Left lung (tissue), 4 donors: ENCODE measurements at regions not wholly inside any gene's neighbourhood (a gene's known extent, or its start where the extent isn't known, plus 50 kb on each side); places are given as distances from the start of the nearest gene placed in this dataset.

Source experiments
- ATAC-seq: fragments of 200-7000 bp; cut with Tn5 transposase; one replicate; pipeline ENCODE4 v1.9.1; 2020; ENCODE audit warnings: moderate library complexity
- DNase-seq, 4 donors: peaks; one replicate each; pipeline ENCODE4 v3.0.0-alpha.2; 2013 to 2020
- H3K27ac ChIP-seq, 2 donors: fragments of 200-600 bp; sonication (generic) in 1 of 2; one replicate each; pipeline versions ENCODE4 v1.5.0 to v1.8.0; 2020 to 2021
- H3K27me3 ChIP-seq, 2 donors: fragments of 200-600 bp; sonication (generic) in 1 of 2; one replicate each; pipeline versions ENCODE4 v1.5.0 to v1.8.0; 2020 to 2021
- H3K36me3 ChIP-seq, 2 donors: fragments of 200-600 bp; sonication (generic) in 1 of 2; one replicate each; pipeline versions ENCODE4 v1.5.0 to v1.8.0; 2020 to 2021
- H3K4me1 ChIP-seq, 2 donors: fragments of 200-600 bp; one replicate each; pipeline ENCODE4 v1.8.0; 2021
- H3K4me3 ChIP-seq, 2 donors: fragments of 200-600 bp; sonication (generic) in 1 of 2; one replicate each; pipeline versions ENCODE4 v1.5.0 to v1.8.0; 2020 to 2021; ENCODE audit warnings: mild to moderate bottlenecking in 1 of 2
- H3K9me3 ChIP-seq, 2 donors: fragments of 200-600 bp; sonication (generic) in 1 of 2; one replicate each; pipeline versions ENCODE4 v1.5.0 to v1.8.0; 2020 to 2021
- intact Hi-C, 2 donors: fragments of 100-400 bp; cut with DNase I; formaldehyde crosslinking; loops; one replicate each; pipeline versions ENCODE4 v1.11.2 to v1.14.2; 2022
- TF ChIP-seq, protein P1 (sequence below), 2 donors: fragments of 200-600 bp; sonication (generic) in 1 of 2; IDR thresholded peaks; one replicate each; pipeline versions ENCODE4 v1.5.0 to v1.8.0; 2021; ENCODE audit warnings: antibody characterized with exemption in 2 of 2
- donor health status: DM: no; HTN: yes; CAD: no.
- donor health status: DM: no; HTN: no; CAD: no.

DNA sequence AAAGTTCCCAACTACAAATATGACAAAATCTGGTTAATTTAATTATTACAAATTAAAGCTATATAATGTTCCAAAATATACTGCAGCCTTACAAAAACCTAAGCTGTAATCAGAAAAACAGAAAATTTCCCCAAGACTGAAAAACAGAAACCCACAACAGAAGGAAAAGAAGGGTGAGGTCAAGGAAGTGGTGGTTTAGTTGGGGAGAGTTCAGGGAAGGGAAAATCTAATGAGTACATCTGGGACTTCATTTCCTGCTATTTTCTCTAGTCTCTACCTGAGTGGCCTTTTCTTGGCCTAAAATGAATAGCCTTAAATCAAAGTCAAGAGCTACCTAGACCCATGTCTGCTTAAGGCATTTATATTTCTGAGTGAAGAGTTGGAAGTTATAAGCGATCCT lies 66.2 kb upstream of the BEND6 start:
- TF ChIP-seq, protein P1, sequence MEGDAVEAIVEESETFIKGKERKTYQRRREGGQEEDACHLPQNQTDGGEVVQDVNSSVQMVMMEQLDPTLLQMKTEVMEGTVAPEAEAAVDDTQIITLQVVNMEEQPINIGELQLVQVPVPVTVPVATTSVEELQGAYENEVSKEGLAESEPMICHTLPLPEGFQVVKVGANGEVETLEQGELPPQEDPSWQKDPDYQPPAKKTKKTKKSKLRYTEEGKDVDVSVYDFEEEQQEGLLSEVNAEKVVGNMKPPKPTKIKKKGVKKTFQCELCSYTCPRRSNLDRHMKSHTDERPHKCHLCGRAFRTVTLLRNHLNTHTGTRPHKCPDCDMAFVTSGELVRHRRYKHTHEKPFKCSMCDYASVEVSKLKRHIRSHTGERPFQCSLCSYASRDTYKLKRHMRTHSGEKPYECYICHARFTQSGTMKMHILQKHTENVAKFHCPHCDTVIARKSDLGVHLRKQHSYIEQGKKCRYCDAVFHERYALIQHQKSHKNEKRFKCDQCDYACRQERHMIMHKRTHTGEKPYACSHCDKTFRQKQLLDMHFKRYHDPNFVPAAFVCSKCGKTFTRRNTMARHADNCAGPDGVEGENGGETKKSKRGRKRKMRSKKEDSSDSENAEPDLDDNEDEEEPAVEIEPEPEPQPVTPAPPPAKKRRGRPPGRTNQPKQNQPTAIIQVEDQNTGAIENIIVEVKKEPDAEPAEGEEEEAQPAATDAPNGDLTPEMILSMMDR (IDR thresholded peaks at IDR 0.05), result no peak
- intact Hi-C loops, result no loop called here
- DNase-seq (no peak), ATAC-seq (no peak)
- Histone ChIP-seq H3K9me3 (no peaks in the 10 kb centered on the region), H3K27ac (no peak overlapping the region), H3K4me1 (peaks cover 0 to 3% of the 10 kb centered on the region in 2 donors), H3K4me3 (no peak overlapping the region), H3K27me3 (no peaks in the 10 kb centered on the region), H3K36me3 (no peaks in the 10 kb centered on the region)

DNA sequence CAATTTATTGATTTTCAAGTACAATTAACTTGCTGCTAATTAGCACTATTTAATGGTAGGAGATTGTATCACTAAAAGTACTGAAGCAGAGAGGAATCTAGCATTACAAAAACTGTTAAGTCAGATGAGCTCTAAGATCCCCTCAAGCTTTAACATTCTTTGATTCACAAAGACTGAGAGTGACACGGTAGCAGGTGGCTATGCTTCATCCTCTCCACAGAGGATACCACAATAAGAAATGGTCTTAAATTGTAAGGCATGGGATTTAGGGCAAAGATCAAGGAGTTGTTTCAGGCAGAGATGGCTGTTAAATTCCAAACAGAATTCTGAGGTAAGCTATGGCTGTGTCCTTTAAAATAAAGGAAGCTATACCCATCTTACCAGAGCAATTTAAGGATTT lies 67.8 kb upstream of the BEND6 start:
- Histone ChIP-seq H3K27ac (no peak overlapping the region), H3K4me3 (no peak overlapping the region), H3K9me3 (no peaks in the 10 kb centered on the region), H3K4me1 (peaks cover 0 to 3% of the 10 kb centered on the region in 2 donors), H3K27me3 (no peaks in the 10 kb centered on the region), H3K36me3 (no peaks in the 10 kb centered on the region)
- TF ChIP-seq, protein P1 (IDR thresholded peaks at IDR 0.05), result no peak
- no peak for ATAC-seq
- no peak for DNase-seq
- intact Hi-C loops, result no loop called here

DNA sequence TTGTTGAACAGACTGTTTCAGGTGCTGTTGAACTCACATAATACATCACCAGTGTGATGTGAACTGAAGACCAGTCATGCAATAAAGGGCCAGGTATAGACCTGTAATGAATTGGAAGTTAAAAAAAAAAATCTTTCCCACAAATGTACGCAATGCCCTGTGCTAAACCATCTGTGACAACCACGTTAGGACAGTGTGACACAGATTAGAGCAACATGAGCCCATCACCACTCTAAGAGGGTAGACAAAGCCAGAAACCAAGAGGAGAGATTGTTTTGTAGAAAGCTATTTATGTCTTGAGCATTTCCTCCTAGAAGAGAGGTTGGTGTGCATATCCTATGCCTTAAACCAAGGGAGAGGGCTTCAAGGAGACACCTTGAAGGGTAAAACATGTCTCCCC lies 77.0 kb upstream of the BEND6 start:
- intact Hi-C loops, result no loop called here

GRCh38 chr6:56875961-56876360 lies 78.9 kb upstream of the BEND6 start:
- no peaks in the 10 kb centered on the region for H3K27me3 ChIP-seq
- ATAC-seq (no peak), DNase-seq (no peak)
- no peak overlapping the region for H3K4me3 ChIP-seq
- no peaks in the 10 kb centered on the region for H3K9me3 ChIP-seq
- TF ChIP-seq, protein P1 (IDR thresholded peaks at IDR 0.05), result no peak
- H3K27ac ChIP-seq, result no peak overlapping the region
- H3K4me1 ChIP-seq, result no peaks in the 10 kb centered on the region
- intact Hi-C loops, result no loop called here
- no peaks in the 10 kb centered on the region for H3K36me3 ChIP-seq

More for the DNA sequence above, 77.0 kb upstream of the BEND6 start:
- no peak for DNase-seq
- Histone ChIP-seq H3K27ac (no peak overlapping the region), H3K36me3 (no peaks in the 10 kb centered on the region), H3K9me3 (no peaks in the 10 kb centered on the region), H3K4me3 (no peak overlapping the region), H3K4me1 (no peaks in the 10 kb centered on the region), H3K27me3 (no peaks in the 10 kb centered on the region)
- TF ChIP-seq, protein P1 (IDR thresholded peaks at IDR 0.05), result no peak
- no peak for ATAC-seq

GRCh38 chr6:56875523-56875922 lies 79.4 kb upstream of the BEND6 start:
- DNase-seq (no peak), ATAC-seq (no peak)
- Histone ChIP-seq H3K36me3 (no peaks in the 10 kb centered on the region), H3K4me1 (no peaks in the 10 kb centered on the region), H3K9me3 (no peaks in the 10 kb centered on the region), H3K27me3 (no peaks in the 10 kb centered on the region), H3K4me3 (no peak overlapping the region), H3K27ac (no peak overlapping the region)
- TF ChIP-seq, protein P1 (IDR thresholded peaks at IDR 0.05), result no peak
- intact Hi-C loops, result no loop called here
